ENCODE measurements at regions not wholly inside any gene's neighbourhood (a gene's known extent, or its start where the extent isn't known, plus 50 kb on each side); places are given as distances from the start of the nearest gene placed in this dataset.

DNA sequence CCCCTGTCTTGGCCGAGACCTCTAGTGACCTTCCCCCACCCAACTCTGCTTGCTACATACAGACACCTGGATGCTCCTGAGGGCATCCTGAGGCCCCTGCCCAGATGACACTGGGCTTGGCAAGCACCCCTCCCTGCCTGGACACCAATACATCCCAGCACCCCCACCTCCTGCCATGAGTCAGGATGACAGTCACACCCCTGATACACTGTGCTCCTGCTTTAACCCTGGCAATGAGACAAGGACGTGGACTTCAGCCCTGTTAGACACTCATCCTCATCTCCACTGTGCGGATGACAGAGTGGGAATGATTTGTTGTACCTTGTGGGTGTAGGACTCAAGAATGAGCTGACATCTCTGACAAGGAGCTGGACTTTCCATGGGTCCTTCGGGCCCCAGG, 186.3 kb upstream of the ADCY1 start:
- Histone ChIP-seq H4K20me1 (ENCODE audit: insufficient read depth, low read length) (no peaks in the 10 kb centered on the region), H2AFZ (ENCODE audit: low read length) (no peak overlapping the region), H3K27me3 (ENCODE audit: control insufficient read depth in 1 of 2, insufficient read depth in 2 of 2, low read length in 2 of 2) (no peaks in the 10 kb centered on the region), H3K9me3 (ENCODE audit: low read length) (peaks cover 2% of the 10 kb centered on the region; the same call in 1 of the 2 replicates), H3K36me3 (replicated peaks in 1 of 2; ENCODE audit: control insufficient read depth in 1 of 2, insufficient read depth in 2 of 2, low read length in 2 of 2) (no peaks in the 10 kb centered on the region), H3K4me3 (replicated peaks in 1 of 3; ENCODE audit: insufficient read depth in 1 of 3, low read depth in 2 of 3, low read length in 3 of 3) (no peak overlapping the region), H3K4me2 (ENCODE audit: low read depth, low read length) (no peak overlapping the region), H3K27ac (ENCODE audit: extremely low read length, insufficient read depth, low read length) (no peak overlapping the region), H3K9ac (ENCODE audit: insufficient read depth, low read depth, low read length) (no peak overlapping the region), H3K4me1 (ENCODE audit: insufficient read depth, low read length) (no peaks in the 10 kb centered on the region), H3K79me2 (ENCODE audit: insufficient read depth, low read length) (no peaks in the 10 kb centered on the region)
- TF ChIP-seq KLF9 (CRISPR knock-in tag; IDR thresholded peaks at IDR 0.05; ENCODE audit: low read depth) (no peak), KDM1A (CRISPR knock-in tag; IDR thresholded peaks at IDR 0.05) (no peak), HOXA9 (CRISPR knock-in tag; IDR thresholded peaks at IDR 0.05; ENCODE audit: borderline replicate concordance) (no peak), ZNF766 (CRISPR knock-in tag; IDR thresholded peaks at IDR 0.05; ENCODE audit: borderline replicate concordance) (no peak), HNRNPH1 (optimal IDR thresholded peaks at IDR 0.05; ENCODE audit: low read depth, low read length) (no peak), ZNF34 (CRISPR knock-in tag; IDR thresholded peaks at IDR 0.05; ENCODE audit: borderline replicate concordance) (no peak), HMG20A (CRISPR knock-in tag; IDR thresholded peaks at IDR 0.05; ENCODE audit: borderline replicate concordance) (no peak), E2F2 (CRISPR knock-in tag; IDR thresholded peaks at IDR 0.05; ENCODE audit: borderline replicate concordance) (no peak), ZNF432 (CRISPR knock-in tag; IDR thresholded peaks at IDR 0.05; ENCODE audit: borderline replicate concordance) (no peak), ZNF619 (CRISPR knock-in tag; IDR thresholded peaks at IDR 0.05) (no peak)
- ATAC-seq = no peak
- 25% methylated on average over 3 of the region's 4 CpGs for WGBS (ENCODE audit: low lambda C conversion rate)
- in situ Hi-C loops (cut with HindIII; ENCODE audit: extremely low pct_ligation_motif_present, low pct_unique_long_range_greater_than_20kb) = no loop called here
- no peak for FAIRE-seq
- intact Hi-C loops (cut with micrococcal nuclease; ENCODE audit: unreplicated experiment) = no loop called here
- DNase-seq (ENCODE audit: low spot score) = no peak
- POLR2A ChIA-PET = no interaction called here
- CTCF ChIA-PET (ENCODE audit: low intra/inter-chr PET ratio, low total read pairs) = no interaction called here
- BruUV-seq (replicated peaks) = no TSS peak
